Activated T-cell treated with anti-CD3 and anti-CD28 coated beads for 48 hours (primary cell): ENCODE measurements at regions not wholly inside any gene's neighbourhood (a gene's known extent, or its start where the extent isn't known, plus 50 kb on each side); places are given as distances from the start of the nearest gene placed in this dataset.
A peak's percentile ranks its signal among the peaks of the same experiment; 100 is the strongest.

Experiments used
- DNase-seq: peaks from one replicate; pipeline ENCODE4 v3.0.0-alpha.2; 2020; ENCODE audit warnings: low read depth

- no peak for DNase-seq
Measured at GRCh38 chr5:8394965-8395364, 526.0 kb downstream of the MTRR start.

DNA sequence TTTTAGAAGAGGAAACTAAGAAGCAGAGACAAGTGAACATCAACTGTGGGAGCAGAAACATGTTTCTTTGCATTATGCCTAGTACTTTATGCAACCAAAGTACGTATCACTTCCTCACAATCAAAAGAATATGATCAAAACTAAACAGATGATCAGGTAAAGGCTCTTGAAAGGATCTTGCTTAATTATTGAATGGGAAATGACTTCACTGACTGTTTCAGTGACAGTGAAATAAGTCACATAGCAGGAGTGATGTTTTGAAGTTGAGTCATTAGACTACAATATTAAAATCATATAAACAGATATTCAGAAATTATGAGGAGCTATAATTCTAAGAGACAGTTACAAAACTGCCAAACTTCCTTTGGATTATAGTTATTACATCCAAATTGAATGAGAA, 527.3 kb downstream of the MTRR start:
- no peak for DNase-seq

- no peak for DNase-seq
Measured at GRCh38 chr5:8396756-8397155, 527.8 kb downstream of the MTRR start.

- DNase-seq: no peak
Measured at GRCh38 chr5:8399471-8399870, 530.5 kb downstream of the MTRR start.

DNA sequence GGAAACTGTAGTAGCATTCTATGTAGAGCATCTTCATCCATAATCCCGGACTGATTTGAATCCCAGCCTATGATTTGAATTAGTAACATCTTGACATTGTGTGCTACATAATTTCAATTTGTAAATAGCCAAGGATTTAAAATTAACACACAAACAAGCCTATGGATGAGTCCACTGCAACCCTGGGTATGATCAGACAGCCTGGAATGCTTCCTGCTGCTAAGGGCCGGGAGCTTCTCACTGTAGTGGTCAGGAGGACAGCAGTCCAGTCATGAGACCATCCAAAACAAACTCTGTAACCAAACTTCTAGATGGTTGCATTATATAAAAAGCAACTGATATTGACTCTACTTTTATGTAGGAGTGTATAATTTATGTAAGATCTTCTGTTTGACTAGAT, 539.3 kb downstream of the MTRR start:
- no peak for DNase-seq

DNA sequence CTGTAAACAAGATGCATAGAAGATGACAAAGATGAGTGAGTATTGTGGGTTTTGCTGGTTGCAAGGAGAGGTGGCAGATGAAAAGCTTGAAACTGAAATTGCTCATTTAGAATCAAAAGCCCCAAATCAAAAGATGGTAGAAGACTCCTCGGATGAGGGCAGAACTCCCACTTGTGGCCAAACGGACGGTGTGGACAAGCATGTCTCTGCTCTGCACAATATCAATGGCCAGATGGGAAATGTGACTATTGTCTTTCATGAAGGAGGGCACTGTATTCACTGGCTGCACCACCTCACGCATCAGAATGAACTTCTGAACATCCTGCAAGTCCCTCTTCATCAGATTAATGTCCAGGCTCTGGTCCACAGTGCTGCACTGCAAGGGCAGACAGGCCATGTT, 541.7 kb downstream of the MTRR start:
- no peak for DNase-seq

- DNase-seq: no peak
Measured at GRCh38 chr5:8413975-8414374, 545.0 kb downstream of the MTRR start.

DNA sequence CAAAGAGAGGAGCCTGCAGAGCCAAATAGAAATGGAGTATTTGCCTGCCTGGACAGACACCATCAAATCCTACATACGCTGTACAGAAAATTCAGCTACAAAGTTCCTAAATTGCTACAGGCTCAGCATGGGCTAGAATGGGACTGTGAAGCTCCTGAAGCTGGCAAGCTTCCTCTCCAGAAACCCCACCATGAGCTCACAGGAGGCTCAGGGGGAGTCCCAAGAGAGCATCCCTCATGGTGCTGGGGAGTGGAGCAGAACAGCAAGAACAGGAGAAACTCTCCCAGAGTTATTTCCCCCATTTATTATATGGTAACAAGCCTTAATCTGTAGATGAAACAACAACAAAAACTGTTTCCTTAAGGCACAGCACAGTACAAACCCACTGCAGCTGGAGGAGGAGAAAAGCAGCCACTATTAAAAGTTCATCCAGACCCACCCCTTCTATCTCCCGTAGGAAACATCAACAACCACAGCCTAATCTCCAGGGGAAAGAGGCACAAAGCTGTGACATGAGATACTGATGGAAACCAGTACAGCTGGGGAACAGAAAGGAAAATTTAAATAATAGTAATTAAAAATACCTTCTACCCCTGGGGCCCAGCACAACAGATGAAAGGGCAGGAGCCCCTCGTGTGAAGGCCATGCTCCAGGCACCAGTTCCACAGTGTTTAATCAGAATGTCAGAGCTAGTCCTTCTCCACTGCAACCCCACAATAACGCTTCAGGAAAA, 548.5 kb downstream of the MTRR start:
- no peak for DNase-seq

- no peak for DNase-seq
Measured at GRCh38 chr5:8418049-8418426, 549.1 kb downstream of the MTRR start.

DNA sequence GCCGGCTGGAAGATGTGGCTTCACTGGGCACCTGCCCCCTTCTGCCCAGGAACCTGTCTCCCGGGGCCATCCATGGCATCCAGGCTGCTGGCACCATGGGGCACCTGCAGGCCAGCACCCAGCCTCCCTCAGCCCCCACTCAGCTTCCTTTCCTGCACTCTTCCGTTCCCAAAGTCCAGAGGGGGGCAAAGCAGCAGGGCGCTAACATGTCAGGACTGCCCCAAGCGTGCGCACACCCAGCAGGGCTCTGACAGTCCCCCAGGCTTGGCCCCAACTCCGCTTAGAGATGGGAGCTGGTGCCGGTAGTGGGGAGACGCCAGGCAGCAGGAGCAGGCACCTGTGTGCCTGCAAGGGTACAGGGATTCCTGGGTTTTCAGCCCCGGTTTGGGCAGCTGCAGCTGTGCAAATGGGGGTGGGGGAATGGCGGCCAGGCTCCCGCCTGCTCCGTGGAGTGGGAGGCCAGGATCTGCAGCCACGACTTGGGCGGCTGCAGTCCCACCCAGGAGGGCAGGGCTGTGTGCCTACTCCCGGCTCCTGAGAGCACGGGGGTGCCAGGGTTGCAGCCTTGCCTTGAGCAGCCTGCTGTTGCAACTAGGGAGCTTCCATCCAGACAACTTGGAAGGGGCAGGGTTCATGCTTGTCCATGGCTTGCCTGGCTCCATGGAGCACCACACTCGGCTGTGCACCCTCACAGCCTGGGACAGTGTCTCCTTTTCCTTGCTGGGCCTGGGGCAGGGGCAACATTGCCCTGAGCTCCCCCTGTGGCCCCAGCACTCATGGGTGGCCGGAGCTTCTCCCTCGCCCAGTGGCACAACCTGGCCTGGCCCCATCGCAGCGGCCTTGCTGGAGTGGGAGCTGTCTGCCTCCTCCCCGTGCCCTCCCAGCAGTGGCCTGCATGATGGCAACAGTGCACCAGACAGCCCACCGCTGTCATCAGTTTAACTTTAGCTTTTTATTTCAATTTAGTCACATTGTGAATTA, 561.1 kb downstream of the MTRR start:
- DNase-seq: no peak

- no peak for DNase-seq
Measured at GRCh38 chr5:8434501-8434900, 565.6 kb downstream of the MTRR start.

GRCh38 chr5:8436924-8437323, 568.0 kb downstream of the MTRR start:
- DNase-seq: no peak

DNA sequence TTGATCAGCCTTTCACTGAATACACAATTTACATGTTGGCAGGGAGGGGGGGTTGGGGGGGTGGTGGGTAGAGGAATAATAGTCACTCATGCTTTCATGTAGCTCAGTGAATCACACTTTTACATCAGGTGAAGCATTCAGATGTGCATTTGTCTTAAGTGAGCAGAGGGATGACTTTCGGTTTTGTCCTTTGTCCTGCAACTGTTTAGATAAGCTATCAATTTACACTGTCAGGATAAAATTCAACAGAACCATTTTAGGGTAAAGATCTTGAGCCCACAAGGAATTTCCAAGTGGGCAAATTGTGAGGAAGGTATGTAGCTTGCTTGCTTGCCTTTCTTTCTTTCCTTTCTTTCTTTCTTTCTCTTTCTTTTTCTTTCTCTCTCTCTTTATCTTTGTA, 576.2 kb downstream of the MTRR start:
- no peak for DNase-seq

DNA sequence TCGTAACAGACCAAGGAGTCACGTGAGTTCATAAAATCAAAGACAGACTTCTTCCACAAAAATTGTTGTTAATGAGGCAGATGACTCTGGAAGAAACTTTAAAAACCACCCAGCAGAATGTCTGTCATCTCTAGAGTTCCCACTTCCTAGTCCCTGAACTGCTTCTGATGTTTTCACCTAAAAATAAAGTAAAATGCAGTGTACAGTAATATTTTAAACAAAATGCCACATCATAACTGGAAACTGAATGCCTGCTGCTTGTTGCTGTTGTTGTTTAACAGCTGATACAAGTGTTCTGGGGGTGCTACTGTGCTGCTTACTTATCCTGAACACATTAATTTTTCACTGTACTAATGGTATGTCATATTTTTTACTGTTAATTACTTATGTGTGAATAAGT, 577.2 kb downstream of the MTRR start:
- no peak for DNase-seq

- DNase-seq: no peak
Measured at GRCh38 chr5:8456846-8457186, 587.9 kb downstream of the MTRR start.

DNA sequence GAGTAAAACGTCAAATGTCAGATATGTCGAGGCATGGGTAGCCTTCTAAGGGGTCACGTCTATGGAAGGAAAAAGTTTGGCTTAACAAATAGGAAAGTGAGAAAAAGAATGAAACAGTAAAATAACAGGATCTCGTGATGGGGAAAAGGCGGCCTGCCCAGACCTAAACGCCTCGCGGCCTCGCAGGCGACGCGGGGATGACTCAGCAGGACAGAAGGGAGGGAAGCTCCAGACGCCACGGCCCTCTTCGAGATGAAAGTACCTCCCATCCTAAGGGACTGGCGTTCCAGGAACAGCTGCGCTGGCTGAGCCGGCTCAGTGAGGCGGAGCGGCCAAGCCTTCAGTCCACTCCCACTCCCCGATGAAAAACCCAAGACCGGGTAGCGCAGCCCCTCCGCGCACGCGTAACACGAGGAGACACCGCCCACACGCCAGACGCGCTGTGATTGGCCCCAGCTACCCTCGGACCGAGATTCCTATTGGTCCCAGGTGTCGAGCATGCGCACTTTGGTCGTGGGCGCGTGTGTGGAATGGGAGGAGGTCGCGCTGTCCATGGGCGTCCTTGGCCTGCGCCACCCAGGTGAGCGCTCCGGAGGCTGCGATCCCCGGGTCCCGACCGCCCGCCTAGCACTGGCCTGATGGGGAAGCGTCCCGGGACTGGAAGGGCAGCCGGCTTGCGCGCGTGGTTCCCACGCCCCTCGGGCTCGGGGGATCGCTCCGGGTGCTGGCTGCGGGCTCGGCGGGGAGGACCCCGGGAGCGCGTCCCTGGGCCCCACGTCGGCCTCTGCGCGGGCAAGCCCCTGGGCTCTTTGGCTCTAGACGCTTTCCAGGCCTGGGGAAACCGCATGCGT, 588.5 kb downstream of the MTRR start:
- peak; percentile 77 for DNase-seq

DNA sequence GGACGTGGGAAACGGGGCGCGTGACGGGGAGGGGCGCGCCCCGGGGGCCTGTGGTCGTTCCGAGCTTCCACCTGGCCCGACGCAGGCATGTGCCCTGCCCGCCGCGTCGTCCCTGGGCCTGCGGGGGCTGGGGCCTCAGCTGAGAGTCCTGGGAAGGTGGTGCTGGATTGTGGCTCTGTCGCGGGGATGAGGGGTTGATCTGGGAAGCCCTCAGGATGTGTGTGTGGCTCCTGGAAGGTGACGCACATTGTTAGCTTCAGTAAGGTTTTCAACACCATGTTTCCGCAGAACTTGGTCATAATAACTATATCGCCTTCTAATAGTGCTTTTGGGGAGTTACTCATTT, 589.1 kb downstream of the MTRR start:
- DNase-seq: no peak

DNA sequence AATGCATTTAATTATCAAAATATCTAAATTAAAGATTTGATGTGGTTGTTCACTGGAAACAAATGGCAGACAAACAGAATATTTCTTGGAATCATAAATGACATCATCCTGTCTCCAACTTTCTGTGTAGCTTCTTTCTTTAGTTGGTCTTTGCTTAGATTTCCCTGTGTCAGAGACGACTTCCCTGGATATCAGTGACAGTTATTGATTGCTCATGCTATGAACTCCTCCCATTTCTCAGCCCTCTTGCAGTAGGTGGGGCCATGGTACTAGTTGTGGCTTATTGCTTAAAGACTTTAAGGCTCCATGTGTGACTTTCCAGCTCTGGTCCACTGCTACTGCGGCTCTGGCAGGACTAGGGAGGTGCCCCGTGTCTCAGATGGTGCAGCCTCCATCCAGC, 592.6 kb downstream of the MTRR start:
- DNase-seq: no peak

- DNase-seq: no peak
Measured at GRCh38 chr5:8462565-8462964, 593.6 kb downstream of the MTRR start.

DNA sequence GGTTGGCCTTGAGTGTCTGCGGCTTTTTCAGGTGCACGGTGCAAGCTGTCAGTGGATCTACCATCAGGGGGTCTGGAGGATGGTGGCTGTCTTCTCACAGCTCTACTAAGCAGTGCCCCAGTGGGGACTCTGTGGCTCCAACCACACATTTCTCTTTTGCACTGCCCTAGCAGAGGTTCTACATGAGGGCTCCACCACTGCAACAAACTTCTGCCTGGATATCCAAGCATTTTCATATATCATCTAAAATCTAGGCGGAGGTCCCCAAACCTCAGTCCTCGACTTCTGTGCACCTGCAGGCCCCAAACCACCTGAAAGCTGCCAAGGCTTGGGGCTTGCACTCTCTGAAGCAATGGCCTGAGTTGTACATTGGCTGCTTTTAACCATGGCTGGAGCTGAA, 601.5 kb downstream of the MTRR start:
- no peak for DNase-seq

DNA sequence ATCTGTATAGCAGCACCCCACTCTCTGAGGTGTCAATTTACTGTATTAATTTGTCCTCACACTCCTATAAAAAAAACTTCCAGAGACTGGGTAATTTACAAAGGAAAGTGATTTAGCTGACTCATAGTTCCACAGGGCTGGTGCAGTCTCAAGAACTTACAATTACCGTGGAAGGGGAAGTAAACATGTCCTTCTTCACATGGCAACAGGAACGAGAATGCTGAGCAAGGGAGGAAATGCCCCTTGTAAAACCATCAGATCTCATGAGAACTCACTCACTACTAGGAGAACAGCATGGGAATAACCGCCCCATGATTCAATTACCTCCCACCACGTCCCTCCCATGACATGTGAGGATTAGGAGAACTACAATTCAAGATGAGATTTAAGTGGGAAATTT, 602.6 kb downstream of the MTRR start:
- no peak for DNase-seq

DNA sequence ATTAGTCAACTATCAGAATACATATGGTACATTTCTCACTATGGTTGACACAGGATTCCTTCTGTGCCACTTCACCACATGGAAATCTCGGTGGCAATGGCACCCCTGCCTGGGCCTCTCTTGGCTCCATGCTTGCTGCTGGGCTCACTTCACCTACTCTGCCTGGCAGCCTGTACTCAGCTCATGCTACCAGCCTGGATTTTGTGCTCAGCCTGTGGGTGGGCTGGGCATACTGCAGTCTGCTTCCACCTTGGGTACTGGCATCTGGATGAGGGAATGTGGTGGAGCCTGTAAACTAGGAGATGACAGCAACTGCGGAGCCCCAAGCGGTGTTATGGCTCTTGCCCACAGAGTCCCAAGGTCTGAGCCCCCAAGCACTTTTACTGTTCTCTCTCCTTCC, 604.1 kb downstream of the MTRR start:
- no peak for DNase-seq
